Rectal smooth muscle tissue (tissue), 1 donor: ENCODE measurements at regions not wholly inside any gene's neighbourhood (a gene's known extent, or its start where the extent isn't known, plus 50 kb on each side); places are given as distances from the start of the nearest gene placed in this dataset.
"Not testable (repeated sequence)": the region's sequence is repeated elsewhere in the genome, so short reads cannot be mapped to it uniquely, and the experiment has no call there.

ENCODE experiments used
- H3K27ac ChIP-seq: one replicate; pipeline ENCODE4 v1.7.0; 2013; ENCODE audit warnings: low read depth, low read length, inconsistent platforms
- H3K27me3 ChIP-seq: one replicate; pipeline ENCODE4 v1.7.0; 2013; ENCODE audit warnings: low read length; ENCODE audit not compliant: control insufficient read depth, insufficient read depth
- H3K36me3 ChIP-seq: one replicate; pipeline ENCODE4 v1.7.0; 2013; ENCODE audit warnings: low read length; ENCODE audit not compliant: control insufficient read depth, insufficient read depth
- H3K4me1 ChIP-seq: one replicate; pipeline ENCODE4 v1.7.0; 2013; ENCODE audit warnings: low read length; ENCODE audit not compliant: control insufficient read depth, insufficient read depth
- H3K4me3 ChIP-seq: one replicate; pipeline ENCODE4 v1.7.0; 2013; ENCODE audit warnings: low read length
- H3K9ac ChIP-seq: one replicate; pipeline ENCODE4 v1.7.0; 2013; ENCODE audit warnings: low read length

DNA sequence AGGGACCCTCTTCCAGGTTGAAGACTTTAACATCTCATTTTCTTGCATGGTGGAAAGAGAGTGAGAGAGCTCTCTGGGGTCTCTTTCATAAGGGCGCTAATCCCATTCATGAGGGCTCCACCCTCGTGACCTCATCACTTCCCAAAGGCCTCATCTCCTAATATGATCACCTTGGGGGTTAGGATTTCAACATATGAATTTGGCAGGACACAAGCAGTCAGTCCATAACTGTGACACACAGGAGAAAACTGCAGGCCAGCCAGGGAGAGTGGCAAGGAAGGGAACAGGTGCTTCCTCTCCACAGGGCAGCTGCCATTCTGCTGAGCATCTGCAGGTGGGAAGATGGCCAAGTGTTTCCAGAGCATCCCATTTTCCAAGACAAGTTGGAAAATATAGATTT lies 178.9 kb downstream of the BCL2L11 start:
- not testable (repeated sequence) for H3K27ac ChIP-seq, H3K4me1 ChIP-seq, H3K36me3 ChIP-seq, H3K27me3 ChIP-seq, H3K9ac ChIP-seq, H3K4me3 ChIP-seq

- not testable (repeated sequence) for H3K27ac ChIP-seq, H3K9ac ChIP-seq, H3K27me3 ChIP-seq, H3K4me1 ChIP-seq, H3K36me3 ChIP-seq, H3K4me3 ChIP-seq
These were observed 181.0 kb downstream of the BCL2L11 start for GRCh38 chr2:111301677-111302076.

DNA sequence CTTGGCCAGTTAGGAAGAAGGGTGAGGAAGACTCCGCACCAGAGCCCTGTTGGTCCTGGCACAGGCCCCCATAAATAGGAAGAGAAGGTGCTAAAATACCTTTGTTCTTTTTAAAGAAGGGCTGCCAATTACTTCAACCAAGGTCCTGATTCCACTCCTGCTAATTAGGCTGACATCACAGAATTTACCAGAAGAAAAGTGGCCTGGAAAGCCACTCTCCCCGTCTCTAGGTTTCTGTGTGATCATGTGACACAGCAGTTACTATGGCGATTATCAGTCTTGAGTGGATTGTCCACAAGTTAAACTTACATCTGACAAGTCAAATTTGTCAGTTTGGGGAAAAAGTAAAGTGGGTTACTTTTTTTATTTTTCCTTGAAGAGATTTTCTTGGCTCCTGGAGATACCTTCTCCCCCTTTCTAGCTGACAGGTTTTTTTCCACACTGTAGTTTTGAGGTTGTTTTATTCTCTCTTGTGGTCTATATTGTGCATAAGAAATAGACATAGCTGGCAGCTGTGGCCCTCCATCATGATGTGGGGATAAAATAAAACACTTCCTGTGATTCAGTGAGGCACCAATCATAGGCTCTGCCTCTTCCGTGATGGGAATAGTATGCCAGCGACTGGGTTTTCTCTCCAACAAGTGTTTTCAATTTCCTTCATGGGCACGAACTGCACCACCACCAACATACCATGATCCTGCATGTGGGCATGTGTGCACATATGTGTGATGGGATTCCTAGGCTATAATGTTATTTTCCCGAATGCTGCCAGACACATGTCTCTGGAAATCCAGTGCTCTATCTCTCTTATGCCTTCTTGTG lies 181.9 kb downstream of the BCL2L11 start:
- not testable (repeated sequence) for H3K4me3 ChIP-seq, H3K4me1 ChIP-seq, H3K36me3 ChIP-seq, H3K27me3 ChIP-seq, H3K9ac ChIP-seq, H3K27ac ChIP-seq

- not testable (repeated sequence) for H3K9ac ChIP-seq, H3K27me3 ChIP-seq, H3K27ac ChIP-seq, H3K36me3 ChIP-seq, H3K4me3 ChIP-seq, H3K4me1 ChIP-seq
These were observed 186.6 kb downstream of the BCL2L11 start for GRCh38 chr2:111307302-111307701.

GRCh38 chr2:111309231-111310075 lies 188.7 kb downstream of the BCL2L11 start:
- not testable (repeated sequence) for H3K4me3 ChIP-seq, H3K36me3 ChIP-seq, H3K4me1 ChIP-seq, H3K27ac ChIP-seq, H3K27me3 ChIP-seq, H3K9ac ChIP-seq

GRCh38 chr2:111310395-111310794 lies 189.7 kb downstream of the BCL2L11 start:
- not testable (repeated sequence) for H3K4me1 ChIP-seq, H3K9ac ChIP-seq, H3K27me3 ChIP-seq, H3K36me3 ChIP-seq, H3K4me3 ChIP-seq, H3K27ac ChIP-seq

GRCh38 chr2:111311568-111311967 lies 190.9 kb downstream of the BCL2L11 start:
- not testable (repeated sequence) for H3K4me1 ChIP-seq, H3K36me3 ChIP-seq, H3K27me3 ChIP-seq, H3K27ac ChIP-seq, H3K9ac ChIP-seq, H3K4me3 ChIP-seq

DNA sequence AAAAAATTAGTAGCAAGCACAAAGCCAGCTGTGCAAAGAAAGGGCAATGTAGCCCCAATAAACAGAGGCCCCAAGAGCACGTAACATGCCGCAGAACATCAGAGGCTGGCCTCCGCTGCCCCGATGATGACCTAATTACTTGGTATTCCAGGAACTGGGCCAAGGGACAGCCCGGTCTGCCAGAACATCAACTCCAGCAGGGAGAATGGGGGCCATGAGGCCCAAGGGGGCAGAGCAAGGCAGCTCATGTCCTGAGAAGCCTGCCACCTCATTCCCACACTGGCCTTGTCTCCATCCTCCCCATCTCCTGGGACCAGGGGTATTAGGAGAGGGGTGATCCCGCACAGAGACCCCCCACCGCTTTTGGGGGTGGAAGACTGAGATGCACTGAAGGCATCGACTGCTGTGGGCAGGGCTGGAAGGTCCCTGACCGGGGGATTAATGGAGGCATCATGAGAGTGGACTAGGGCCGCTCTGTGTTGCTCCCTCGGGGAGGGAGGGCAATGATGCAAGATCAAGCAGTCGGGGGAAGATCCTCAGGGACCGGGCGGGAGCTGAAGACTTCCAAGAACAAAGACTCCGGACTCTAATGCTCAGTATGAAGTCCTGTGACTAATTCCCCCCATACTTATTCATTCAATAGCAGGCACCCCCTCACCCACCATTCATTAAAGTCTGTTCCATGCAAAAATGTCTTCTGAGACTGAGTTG lies 192.3 kb downstream of the BCL2L11 start:
- not testable (repeated sequence) for H3K4me3 ChIP-seq, H3K27ac ChIP-seq, H3K4me1 ChIP-seq, H3K9ac ChIP-seq, H3K27me3 ChIP-seq, H3K36me3 ChIP-seq

GRCh38 chr2:111313711-111314110 lies 193.0 kb downstream of the BCL2L11 start:
- not testable (repeated sequence) for H3K27me3 ChIP-seq, H3K4me1 ChIP-seq, H3K4me3 ChIP-seq, H3K36me3 ChIP-seq, H3K27ac ChIP-seq, H3K9ac ChIP-seq

DNA sequence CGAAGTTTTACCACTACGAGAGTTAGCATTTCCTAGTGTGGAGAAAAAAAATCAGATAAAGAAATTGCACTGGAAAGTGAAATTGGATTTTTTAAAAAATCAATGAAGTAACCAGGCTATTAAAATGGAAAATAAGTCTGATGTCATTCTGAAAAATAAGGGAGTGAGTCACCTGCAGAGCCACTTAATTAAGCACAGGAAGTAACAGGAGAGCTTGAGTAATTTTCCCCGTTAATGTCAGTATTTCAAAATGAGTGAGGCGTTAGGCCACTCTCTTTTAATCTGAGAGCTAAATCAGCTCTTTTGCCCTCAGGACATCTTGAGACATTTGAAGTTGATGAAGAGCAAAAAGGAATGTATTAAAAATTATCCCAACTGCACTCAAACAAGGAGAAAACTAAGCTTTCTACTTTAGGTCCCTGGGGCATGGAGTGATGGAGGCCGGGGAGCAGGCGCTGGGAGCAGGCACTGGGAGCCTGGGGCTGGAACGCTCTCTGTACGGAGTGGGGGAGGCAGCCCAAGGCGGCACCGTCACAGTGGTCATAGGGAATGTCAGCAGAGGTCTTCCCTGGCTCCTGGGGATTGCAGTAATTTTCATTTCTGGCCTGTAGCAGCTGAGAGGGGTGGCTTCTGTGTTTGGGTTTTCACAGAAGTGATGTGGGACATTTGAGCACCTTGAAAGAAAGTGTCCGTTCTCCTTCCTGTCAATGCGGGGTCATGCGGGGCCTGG lies 194.6 kb downstream of the BCL2L11 start:
- H3K27ac ChIP-seq = not testable (repeated sequence)

GRCh38 chr2:111316221-111316741 lies 195.6 kb downstream of the BCL2L11 start:
- not testable (repeated sequence) for H3K4me1 ChIP-seq, H3K4me3 ChIP-seq, H3K27ac ChIP-seq, H3K9ac ChIP-seq, H3K27me3 ChIP-seq, H3K36me3 ChIP-seq

More for the DNA sequence above, 194.6 kb downstream of the BCL2L11 start:
- H3K9ac ChIP-seq, H3K4me3 ChIP-seq, H3K27me3 ChIP-seq, H3K36me3 ChIP-seq, H3K4me1 ChIP-seq: not testable (repeated sequence)
